ENCODE measurements at regions not wholly inside any gene's neighbourhood (a gene's known extent, or its start where the extent isn't known, plus 50 kb on each side); places are given as distances from the start of the nearest gene placed in this dataset.

DNA sequence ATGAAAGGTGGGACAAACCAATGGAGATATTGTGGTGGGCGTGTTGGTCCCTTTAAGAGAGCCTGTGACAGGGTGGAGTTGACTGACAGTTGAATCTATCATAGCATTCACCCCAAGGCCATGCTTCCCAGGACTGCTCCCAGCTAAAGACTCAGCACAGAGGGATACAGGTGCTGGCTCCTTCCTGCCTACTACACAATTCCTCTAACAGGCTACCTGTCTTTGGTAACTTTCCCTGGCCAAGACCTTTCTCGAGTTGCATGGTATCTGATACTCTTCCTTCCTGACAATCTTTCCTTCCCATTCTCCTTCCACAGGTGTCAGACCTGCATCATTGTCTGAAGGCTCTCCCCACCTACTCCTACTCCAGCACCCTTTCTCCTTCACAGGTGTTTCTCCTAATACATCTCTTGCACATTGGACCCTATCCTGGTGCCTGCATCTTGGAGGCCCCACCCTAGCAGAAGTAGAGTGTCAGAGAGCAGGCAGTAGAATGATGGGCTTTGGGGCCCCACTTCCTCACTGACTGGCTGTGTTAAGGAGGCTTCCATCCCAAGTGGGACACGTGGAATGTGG is 120.7 kb upstream of the ALDH1B1 start:
- H3K27ac Mint-ChIP-seq: no peak overlapping the region
- no peak overlapping the region for H3K4me2 ChIP-seq
- H2AFZ ChIP-seq: no peak overlapping the region
- no peaks in the 10 kb centered on the region for H3F3A ChIP-seq (replicated peaks; ENCODE audit: low read depth)
- no peaks in the 10 kb centered on the region for H3K4me1 ChIP-seq (ENCODE audit: insufficient read depth)
- no peaks in the 10 kb centered on the region; the same call in 1 of the 2 replicates for H3K9me2 ChIP-seq (ENCODE audit: insufficient read depth)
- H3K27me3 Mint-ChIP-seq (ENCODE audit: insufficient read depth, low read depth, poor library complexity): no peaks in the 10 kb centered on the region
- DNase-seq (ENCODE audit: low spot score) (no peak), ATAC-seq (no peak)
- TF ChIP-seq JUNB (IDR thresholded peaks at IDR 0.05; ENCODE audit: unreplicated experiment) (no peak), CREB1 (CRISPR knock-in tag; IDR thresholded peaks at IDR 0.05; ENCODE audit: low read depth) (no peak), STAT1 (IDR thresholded peaks at IDR 0.05; ENCODE audit: unreplicated experiment) (no peak), NANOG (IDR thresholded peaks at IDR 0.05; ENCODE audit: borderline replicate concordance) (no peak), EZH2 (IDR thresholded peaks at IDR 0.05; ENCODE audit: low read depth, unreplicated experiment) (no peak)
- TF ChIP-seq, protein P1, sequence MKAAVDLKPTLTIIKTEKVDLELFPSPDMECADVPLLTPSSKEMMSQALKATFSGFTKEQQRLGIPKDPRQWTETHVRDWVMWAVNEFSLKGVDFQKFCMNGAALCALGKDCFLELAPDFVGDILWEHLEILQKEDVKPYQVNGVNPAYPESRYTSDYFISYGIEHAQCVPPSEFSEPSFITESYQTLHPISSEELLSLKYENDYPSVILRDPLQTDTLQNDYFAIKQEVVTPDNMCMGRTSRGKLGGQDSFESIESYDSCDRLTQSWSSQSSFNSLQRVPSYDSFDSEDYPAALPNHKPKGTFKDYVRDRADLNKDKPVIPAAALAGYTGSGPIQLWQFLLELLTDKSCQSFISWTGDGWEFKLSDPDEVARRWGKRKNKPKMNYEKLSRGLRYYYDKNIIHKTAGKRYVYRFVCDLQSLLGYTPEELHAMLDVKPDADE (IDR thresholded peaks at IDR 0.05): no peak
- TF ChIP-seq, protein P2, sequence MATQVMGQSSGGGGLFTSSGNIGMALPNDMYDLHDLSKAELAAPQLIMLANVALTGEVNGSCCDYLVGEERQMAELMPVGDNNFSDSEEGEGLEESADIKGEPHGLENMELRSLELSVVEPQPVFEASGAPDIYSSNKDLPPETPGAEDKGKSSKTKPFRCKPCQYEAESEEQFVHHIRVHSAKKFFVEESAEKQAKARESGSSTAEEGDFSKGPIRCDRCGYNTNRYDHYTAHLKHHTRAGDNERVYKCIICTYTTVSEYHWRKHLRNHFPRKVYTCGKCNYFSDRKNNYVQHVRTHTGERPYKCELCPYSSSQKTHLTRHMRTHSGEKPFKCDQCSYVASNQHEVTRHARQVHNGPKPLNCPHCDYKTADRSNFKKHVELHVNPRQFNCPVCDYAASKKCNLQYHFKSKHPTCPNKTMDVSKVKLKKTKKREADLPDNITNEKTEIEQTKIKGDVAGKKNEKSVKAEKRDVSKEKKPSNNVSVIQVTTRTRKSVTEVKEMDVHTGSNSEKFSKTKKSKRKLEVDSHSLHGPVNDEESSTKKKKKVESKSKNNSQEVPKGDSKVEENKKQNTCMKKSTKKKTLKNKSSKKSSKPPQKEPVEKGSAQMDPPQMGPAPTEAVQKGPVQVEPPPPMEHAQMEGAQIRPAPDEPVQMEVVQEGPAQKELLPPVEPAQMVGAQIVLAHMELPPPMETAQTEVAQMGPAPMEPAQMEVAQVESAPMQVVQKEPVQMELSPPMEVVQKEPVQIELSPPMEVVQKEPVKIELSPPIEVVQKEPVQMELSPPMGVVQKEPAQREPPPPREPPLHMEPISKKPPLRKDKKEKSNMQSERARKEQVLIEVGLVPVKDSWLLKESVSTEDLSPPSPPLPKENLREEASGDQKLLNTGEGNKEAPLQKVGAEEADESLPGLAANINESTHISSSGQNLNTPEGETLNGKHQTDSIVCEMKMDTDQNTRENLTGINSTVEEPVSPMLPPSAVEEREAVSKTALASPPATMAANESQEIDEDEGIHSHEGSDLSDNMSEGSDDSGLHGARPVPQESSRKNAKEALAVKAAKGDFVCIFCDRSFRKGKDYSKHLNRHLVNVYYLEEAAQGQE (IDR thresholded peaks at IDR 0.05; ENCODE audit: unreplicated experiment): no peak
- no peak overlapping the region for H3K27ac ChIP-seq (ENCODE audit: low read depth)
- no peak overlapping the region for H3K4me3 Mint-ChIP-seq
- H3K4me1 Mint-ChIP-seq: no peaks in the 10 kb centered on the region
- H3K9me3 Mint-ChIP-seq: no peaks in the 10 kb centered on the region
- no peaks in the 10 kb centered on the region for H3K36me3 ChIP-seq (ENCODE audit: insufficient read depth)
- H3K36me3 Mint-ChIP-seq (ENCODE audit: low read depth): no peaks in the 10 kb centered on the region
- no peaks in the 10 kb centered on the region for H4K20me1 ChIP-seq (replicated peaks; ENCODE audit: insufficient read depth)
- no peak overlapping the region for H3K4me3 ChIP-seq
- no peaks in the 10 kb centered on the region for H3K79me2 ChIP-seq (replicated peaks; ENCODE audit: insufficient read depth)
- H3K27me3 ChIP-seq (ENCODE audit: insufficient read depth): no peaks in the 10 kb centered on the region

DNA sequence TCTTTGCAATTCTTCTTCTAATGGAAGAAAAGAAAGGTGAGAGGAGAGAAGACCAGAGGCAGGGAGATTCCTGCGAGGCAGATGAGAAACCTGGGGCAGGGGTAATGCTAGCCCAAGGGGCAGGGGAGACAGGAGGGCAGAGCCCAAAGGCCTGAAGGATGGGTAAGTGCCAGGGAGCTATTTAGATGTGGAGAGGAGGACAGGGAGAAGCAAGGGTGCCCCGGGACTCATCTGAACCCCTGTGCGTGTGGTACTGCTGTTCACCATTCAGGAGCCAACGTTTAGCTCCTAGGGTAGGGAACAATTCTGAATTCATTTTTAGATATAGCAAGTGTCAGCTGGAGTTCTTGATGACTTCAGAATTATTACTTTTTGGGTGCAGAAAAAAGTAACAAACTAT is 122.7 kb upstream of the ALDH1B1 start:
- no peaks in the 10 kb centered on the region for H3K9me3 Mint-ChIP-seq
- Histone ChIP-seq H3K27ac (ENCODE audit: low read depth) (no peak overlapping the region), H3K27me3 (ENCODE audit: insufficient read depth) (no peaks in the 10 kb centered on the region), H3F3A (replicated peaks; ENCODE audit: low read depth) (no peaks in the 10 kb centered on the region), H3K4me3 (no peak overlapping the region), H3K36me3 (ENCODE audit: insufficient read depth) (no peaks in the 10 kb centered on the region), H2AFZ (no peak overlapping the region), H4K20me1 (replicated peaks; ENCODE audit: insufficient read depth) (no peaks in the 10 kb centered on the region), H3K4me2 (no peak overlapping the region), H3K4me1 (ENCODE audit: insufficient read depth) (no peaks in the 10 kb centered on the region), H3K79me2 (replicated peaks; ENCODE audit: insufficient read depth) (no peaks in the 10 kb centered on the region), H3K9me2 (ENCODE audit: insufficient read depth) (no peaks in the 10 kb centered on the region; the same call in 1 of the 2 replicates)
- no peaks in the 10 kb centered on the region for H3K27me3 Mint-ChIP-seq (ENCODE audit: insufficient read depth, low read depth, poor library complexity)
- no peak overlapping the region for H3K27ac Mint-ChIP-seq
- ATAC-seq (no peak), DNase-seq (ENCODE audit: low spot score) (no peak)
- no peaks in the 10 kb centered on the region for H3K36me3 Mint-ChIP-seq (ENCODE audit: low read depth)
- H3K4me3 Mint-ChIP-seq: no peak overlapping the region
- H3K4me1 Mint-ChIP-seq: no peaks in the 10 kb centered on the region
- TF ChIP-seq ZNF331 (CRISPR knock-in tag; IDR thresholded peaks at IDR 0.05; ENCODE audit: low read depth) (no peak), CREB1 (CRISPR knock-in tag; IDR thresholded peaks at IDR 0.05; ENCODE audit: low read depth) (no peak), STAT1 (IDR thresholded peaks at IDR 0.05; ENCODE audit: unreplicated experiment) (no peak), EZH2 (IDR thresholded peaks at IDR 0.05; ENCODE audit: low read depth, unreplicated experiment) (no peak), EZH2phosphoT487 (IDR thresholded peaks at IDR 0.05; ENCODE audit: unreplicated experiment) (no peak), POLR2AphosphoS5 (IDR thresholded peaks at IDR 0.05; ENCODE audit: low read depth) (no peak), ZNF114 (CRISPR knock-in tag; IDR thresholded peaks at IDR 0.05) (no peak)
- TF ChIP-seq, protein P2 (IDR thresholded peaks at IDR 0.05; ENCODE audit: unreplicated experiment): no peak
- TF ChIP-seq, protein P3, sequence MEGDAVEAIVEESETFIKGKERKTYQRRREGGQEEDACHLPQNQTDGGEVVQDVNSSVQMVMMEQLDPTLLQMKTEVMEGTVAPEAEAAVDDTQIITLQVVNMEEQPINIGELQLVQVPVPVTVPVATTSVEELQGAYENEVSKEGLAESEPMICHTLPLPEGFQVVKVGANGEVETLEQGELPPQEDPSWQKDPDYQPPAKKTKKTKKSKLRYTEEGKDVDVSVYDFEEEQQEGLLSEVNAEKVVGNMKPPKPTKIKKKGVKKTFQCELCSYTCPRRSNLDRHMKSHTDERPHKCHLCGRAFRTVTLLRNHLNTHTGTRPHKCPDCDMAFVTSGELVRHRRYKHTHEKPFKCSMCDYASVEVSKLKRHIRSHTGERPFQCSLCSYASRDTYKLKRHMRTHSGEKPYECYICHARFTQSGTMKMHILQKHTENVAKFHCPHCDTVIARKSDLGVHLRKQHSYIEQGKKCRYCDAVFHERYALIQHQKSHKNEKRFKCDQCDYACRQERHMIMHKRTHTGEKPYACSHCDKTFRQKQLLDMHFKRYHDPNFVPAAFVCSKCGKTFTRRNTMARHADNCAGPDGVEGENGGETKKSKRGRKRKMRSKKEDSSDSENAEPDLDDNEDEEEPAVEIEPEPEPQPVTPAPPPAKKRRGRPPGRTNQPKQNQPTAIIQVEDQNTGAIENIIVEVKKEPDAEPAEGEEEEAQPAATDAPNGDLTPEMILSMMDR (conservative IDR thresholded peaks at IDR 0.05; ENCODE audit: low read depth in 2 of 2): no peak

All from GM23338 (cell line).